ENCODE measurements at regions not wholly inside any gene's neighbourhood (a gene's known extent, or its start where the extent isn't known, plus 50 kb on each side); places are given as distances from the start of the nearest gene placed in this dataset.
"Not testable (repeated sequence)": the region's sequence is repeated elsewhere in the genome, so short reads cannot be mapped to it uniquely, and the experiment has no call there.

- TF ChIP-seq CTCF (IDR thresholded peaks at IDR 0.05) (no peak), POLR2AphosphoS5 (IDR thresholded peaks at IDR 0.05) (no peak)
- no peaks in the 10 kb centered on the region for H3K9me3 ChIP-seq
- H3K4me3 ChIP-seq = no peak overlapping the region
- no peak overlapping the region for H3K27ac ChIP-seq
- H3K36me3 ChIP-seq = no peaks in the 10 kb centered on the region
- H3K27me3 ChIP-seq = no peaks in the 10 kb centered on the region
- DNase-seq (ENCODE audit: low spot score in 2 of 2) = no peak
- 67% methylated on average over 1 of the region's 1 CpG for WGBS
- H3K4me1 ChIP-seq = no peaks in the 10 kb centered on the region
Observed at GRCh38 chr1:112111734-112112133, 122.3 kb upstream of the KCND3 start.

DNA sequence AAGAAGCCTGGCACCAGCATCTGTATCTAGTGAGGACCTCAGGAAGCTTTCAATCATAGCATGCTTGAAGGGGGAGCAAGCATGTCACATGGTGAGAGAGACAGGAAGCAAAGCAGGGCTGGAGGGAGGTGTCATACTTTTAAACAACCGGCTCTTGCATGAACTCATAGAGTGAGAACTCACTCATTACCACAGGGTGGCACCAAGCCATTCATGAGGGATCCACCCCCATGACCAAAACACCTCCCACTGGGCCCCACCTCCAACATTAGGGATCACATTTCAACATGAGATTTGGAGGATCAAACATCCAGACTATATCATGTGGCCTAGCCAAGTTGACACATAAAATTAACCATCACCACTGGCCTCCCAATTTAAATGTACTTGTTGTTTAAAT lies 125.1 kb upstream of the KCND3 start:
- DNase-seq (ENCODE audit: low spot score in 2 of 2) = no peak
- no peaks in the 10 kb centered on the region for H3K36me3 ChIP-seq
- no peak overlapping the region for H3K27ac ChIP-seq
- no peaks in the 10 kb centered on the region for H3K9me3 ChIP-seq
- no peaks in the 10 kb centered on the region for H3K4me1 ChIP-seq
- no peak overlapping the region for H3K4me3 ChIP-seq
- H3K27me3 ChIP-seq = no peaks in the 10 kb centered on the region
- TF ChIP-seq POLR2AphosphoS5 (IDR thresholded peaks at IDR 0.05) (no peak), EP300 (IDR thresholded peaks at IDR 0.05) (no peak), CTCF (IDR thresholded peaks at IDR 0.05) (no peak), POLR2A (IDR thresholded peaks at IDR 0.05) (no peak)
- 18% methylated on average over 1 of the region's 1 CpG for WGBS

DNA sequence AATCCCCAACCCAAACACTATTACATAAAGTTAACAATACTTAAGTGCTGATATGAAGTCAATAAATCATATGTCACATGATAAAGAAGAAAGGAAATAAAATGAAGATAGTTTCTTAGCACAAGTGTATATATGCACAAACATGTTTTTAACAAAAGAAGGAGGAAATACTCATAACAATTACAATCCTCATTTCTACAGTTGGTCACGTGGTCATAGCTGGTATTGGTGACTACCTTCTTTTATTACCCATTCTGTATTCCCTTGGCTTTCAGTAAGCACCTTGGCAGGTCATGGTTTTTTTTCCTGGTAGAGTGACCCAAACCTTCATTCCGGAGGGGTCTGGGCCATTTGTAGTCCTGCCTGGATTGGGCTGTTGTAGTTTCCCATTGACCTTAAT lies 137.1 kb upstream of the KCND3 start:
- Histone ChIP-seq H3K27me3 (no peaks in the 10 kb centered on the region), H3K36me3 (no peaks in the 10 kb centered on the region), H3K9me3 (no peaks in the 10 kb centered on the region), H3K4me1 (no peaks in the 10 kb centered on the region), H3K4me3 (no peak overlapping the region), H3K27ac (no peak overlapping the region)
- WGBS = 85% methylated on average over 2 of the region's 2 CpGs
- no peak for TF ChIP-seq CTCF (IDR thresholded peaks at IDR 0.05)
- no peak for TF ChIP-seq POLR2AphosphoS5 (IDR thresholded peaks at IDR 0.05)
- no peak for TF ChIP-seq POLR2A (IDR thresholded peaks at IDR 0.05)
- no peak for TF ChIP-seq EP300 (IDR thresholded peaks at IDR 0.05)
- no peak for DNase-seq (ENCODE audit: low spot score in 2 of 2)

DNA sequence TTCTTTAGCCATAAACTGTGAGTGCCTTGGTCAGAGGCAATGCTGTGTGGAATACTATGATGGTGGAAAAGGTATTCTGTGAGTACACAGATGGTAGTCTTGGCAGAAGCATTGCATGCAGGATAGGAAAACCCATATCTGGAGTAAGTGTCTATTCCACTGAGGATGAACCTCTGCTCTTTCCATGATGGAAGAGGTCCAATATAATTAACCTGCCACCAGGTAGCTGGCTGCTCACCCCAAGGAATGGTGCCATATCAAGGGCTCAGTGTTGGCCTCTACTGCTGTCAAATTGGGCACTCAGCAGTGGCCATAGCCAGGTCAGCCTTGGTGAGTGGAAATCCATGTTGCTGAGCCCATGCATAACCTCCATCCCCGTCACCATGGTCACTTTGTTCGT lies 138.1 kb upstream of the KCND3 start:
- not testable (repeated sequence) for DNase-seq (ENCODE audit: low spot score in 2 of 2); H3K4me3 ChIP-seq; H3K27me3 ChIP-seq; H3K27ac ChIP-seq; H3K9me3 ChIP-seq; H3K4me1 ChIP-seq; H3K36me3 ChIP-seq
- WGBS = 96% methylated on average over 2 of the region's 2 CpGs

- H3K4me1 ChIP-seq = no peaks in the 10 kb centered on the region
- no peak overlapping the region for H3K4me3 ChIP-seq
- no peaks in the 10 kb centered on the region for H3K9me3 ChIP-seq
- TF ChIP-seq POLR2AphosphoS5 (IDR thresholded peaks at IDR 0.05) = no peak
- DNase-seq (ENCODE audit: low spot score in 2 of 2) = no peak
- no peaks in the 10 kb centered on the region for H3K36me3 ChIP-seq
- H3K27me3 ChIP-seq = no peaks in the 10 kb centered on the region
- WGBS = 88% methylated on average over 1 of the region's 1 CpG
- no peak overlapping the region for H3K27ac ChIP-seq
Observed at GRCh38 chr1:112133487-112133886, 144.0 kb upstream of the KCND3 start.

DNA sequence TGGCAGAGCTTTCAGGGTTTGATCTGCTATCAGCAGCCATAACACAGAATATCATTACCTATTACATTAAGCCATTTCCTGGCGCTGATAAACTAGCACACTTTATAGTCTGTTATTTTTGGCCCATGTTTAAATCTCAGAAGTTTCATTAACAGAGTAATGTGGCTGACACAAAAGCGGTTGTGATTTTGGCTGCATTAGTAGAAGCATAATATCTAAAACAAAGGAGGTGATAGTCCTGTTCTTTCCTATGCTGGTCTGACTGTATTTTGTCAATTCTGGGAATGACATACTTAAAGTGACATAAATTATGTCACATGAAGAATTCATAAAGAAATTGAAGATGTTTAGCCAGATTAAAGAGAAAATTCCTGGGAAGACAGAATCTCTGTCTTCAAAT lies 151.3 kb upstream of the KCND3 start:
- Histone ChIP-seq H3K27me3 (peaks cover 24% of the 10 kb centered on the region), H3K27ac (no peak overlapping the region), H3K36me3 (no peaks in the 10 kb centered on the region), H3K4me3 (no peak overlapping the region), H3K9me3 (no peaks in the 10 kb centered on the region), H3K4me1 (no peaks in the 10 kb centered on the region)
- DNase-seq (ENCODE audit: low spot score in 2 of 2) = no peak
- WGBS = 38% methylated on average over 2 of the region's 2 CpGs
- TF ChIP-seq CTCF (IDR thresholded peaks at IDR 0.05) (no peak), POLR2AphosphoS5 (IDR thresholded peaks at IDR 0.05) (no peak), POLR2A (IDR thresholded peaks at IDR 0.05) (no peak), EP300 (IDR thresholded peaks at IDR 0.05) (no peak)

Measured in suprapubic skin (tissue), 4 donors.